GDM1 (cell line): ENCODE measurements at regions not wholly inside any gene's neighbourhood (a gene's known extent, or its start where the extent isn't known, plus 50 kb on each side); places are given as distances from the start of the nearest gene placed in this dataset.

Experiments
- DNase-seq: peaks from one replicate; lab custom pipeline; 2025; lab: John Stamatoyannopoulos, UW

- DNase-seq, result no peak
Observed at GRCh38 chr6:74091136-74091793, 395.3 kb downstream of the CD109 start.

DNA sequence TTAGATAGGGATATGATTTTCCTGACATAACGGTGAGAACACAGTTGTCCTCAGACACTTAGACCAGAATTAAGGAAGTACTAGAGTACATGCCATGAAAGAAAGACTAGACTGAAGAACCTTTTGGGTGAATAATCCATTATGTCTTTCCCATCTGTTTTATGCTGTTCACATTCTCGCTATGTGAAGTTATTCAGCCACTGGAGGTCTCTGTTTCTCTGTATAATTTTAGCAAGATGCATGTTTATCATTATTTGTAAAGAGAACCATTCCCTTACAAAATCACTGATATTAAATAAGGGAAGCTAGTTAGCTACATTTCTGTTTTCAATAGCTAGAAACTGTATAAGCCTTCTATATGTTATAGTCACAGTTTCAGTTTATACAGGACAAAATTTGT, 391.9 kb downstream of the CD109 start:
- no peak for DNase-seq

- no peak for DNase-seq
Observed at GRCh38 chr6:74075896-74076295, 379.9 kb downstream of the CD109 start.

DNA sequence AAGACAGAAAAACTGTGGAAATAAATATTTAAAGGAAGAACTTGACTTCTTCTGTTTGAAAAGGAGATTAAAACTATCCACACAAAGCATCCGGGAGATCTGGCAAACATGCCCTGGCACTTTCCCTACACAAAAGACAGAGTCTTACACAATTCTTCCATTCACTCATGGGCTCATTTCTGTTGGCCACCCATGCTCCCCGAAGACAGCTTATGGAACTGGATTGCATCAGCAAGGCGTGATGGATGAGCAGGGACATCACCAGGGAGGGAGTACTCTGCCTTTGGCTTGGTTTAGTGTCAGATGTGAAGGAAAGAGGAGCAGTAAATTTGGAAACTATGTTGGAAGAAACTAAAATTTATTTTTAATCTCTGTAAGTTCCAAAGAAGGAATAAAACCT, 379.3 kb downstream of the CD109 start:
- DNase-seq, result no peak

DNA sequence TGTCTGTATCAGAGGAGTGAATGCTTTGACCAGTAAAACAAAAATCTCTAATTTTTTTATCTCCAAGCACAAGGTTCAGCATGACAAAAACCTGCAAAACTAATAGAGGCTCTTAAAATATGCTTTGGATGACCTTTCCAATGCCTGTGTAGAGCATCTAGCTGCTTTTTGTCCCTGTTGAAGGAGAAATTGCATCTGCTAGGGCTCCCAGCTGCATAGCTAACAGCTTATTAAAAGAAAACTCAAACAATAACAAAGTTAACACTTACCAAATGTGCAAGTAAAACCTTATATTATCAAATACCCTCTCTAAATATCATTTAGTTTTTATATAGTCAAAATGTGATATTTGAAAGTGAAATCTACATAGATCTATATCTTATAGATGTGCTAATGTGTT, 378.6 kb downstream of the CD109 start:
- DNase-seq, result no peak

- DNase-seq, result no peak
Observed at GRCh38 chr6:74073999-74074398, 378.0 kb downstream of the CD109 start.

- DNase-seq, result no peak
Observed at GRCh38 chr6:74073429-74073828, 377.4 kb downstream of the CD109 start.

- no peak for DNase-seq
Observed at GRCh38 chr6:74071214-74071613, 375.2 kb downstream of the CD109 start.

- no peak for DNase-seq
Observed at GRCh38 chr6:74070711-74071110, 374.7 kb downstream of the CD109 start.

- no peak for DNase-seq
Observed at GRCh38 chr6:74070091-74070490, 374.1 kb downstream of the CD109 start.

GRCh38 chr6:74069089-74069581, 373.1 kb downstream of the CD109 start:
- DNase-seq, result no peak

DNA sequence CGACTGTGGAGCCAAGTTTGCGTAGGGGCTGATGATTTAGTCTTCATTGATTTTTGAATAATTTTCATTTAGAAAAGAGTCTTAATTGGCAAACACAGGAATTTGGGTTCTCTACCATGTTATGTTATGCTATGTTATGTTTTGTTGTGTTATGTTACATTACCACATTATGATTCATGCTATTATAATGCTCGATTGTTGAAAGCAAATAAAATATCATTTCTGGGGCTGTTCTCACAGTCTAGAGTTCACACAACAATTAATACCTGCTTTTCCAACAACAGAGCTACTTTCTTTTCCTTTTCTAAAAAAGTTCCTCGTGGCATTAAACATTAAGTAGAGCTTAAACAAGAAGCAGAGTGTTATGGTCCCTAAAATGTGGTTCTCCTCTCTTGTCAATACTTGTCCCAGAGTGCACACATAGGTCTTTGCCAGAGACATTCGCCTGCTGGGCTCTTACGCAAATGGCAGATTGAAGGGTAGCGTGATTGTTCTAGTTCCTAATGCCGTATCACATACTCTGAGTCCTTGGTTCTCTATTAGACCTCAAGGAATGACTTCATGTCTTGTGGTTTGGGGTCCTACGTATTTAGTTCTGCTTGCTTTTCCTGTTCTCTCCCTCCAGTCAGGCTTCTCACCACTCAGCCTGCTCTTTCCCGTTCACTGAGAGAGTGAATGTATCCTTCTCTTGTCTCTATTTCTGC, 370.3 kb downstream of the CD109 start:
- DNase-seq, result no peak

- DNase-seq, result no peak
Observed at GRCh38 chr6:74065705-74066104, 369.7 kb downstream of the CD109 start.

- no peak for DNase-seq
Observed at GRCh38 chr6:74063391-74063790, 367.4 kb downstream of the CD109 start.

- DNase-seq, result no peak
Observed at GRCh38 chr6:74061201-74061600, 365.2 kb downstream of the CD109 start.

DNA sequence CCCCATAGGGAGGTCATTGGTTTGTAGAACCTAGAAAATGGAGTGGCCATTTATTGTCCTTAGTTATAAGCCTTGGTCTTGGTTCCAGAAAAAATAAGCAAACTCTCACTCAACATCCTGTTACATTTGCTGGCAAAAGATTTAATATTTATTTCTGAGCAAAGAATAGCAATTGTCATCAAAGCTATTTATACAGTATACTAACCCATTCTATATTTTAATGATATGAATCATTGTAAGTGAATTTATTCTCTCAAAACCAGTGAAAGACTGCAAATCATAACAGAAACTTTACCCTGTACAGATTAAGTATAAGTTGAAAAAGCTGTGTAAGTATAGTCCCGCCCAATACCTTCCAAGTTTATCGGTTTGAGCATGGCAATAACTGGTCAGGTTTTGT, 364.4 kb downstream of the CD109 start:
- DNase-seq, result no peak

DNA sequence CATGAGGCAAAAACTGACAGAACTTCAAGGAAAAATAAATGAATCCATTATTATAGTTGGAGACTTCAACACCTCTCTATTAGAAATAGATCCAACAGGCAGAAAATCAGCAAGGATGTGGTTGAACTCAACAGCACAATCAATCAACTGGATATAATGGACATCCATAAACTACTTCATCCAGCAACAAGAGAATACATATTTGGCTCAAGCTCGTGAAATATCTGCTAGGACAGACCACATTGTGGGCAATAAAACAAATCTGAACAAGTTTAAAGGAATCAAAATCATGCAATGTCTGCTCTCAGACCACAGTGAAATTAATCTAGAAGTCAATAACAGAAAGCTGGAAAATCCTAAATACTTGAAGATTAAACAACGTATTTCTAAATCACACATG, 362.6 kb downstream of the CD109 start:
- no peak for DNase-seq

DNA sequence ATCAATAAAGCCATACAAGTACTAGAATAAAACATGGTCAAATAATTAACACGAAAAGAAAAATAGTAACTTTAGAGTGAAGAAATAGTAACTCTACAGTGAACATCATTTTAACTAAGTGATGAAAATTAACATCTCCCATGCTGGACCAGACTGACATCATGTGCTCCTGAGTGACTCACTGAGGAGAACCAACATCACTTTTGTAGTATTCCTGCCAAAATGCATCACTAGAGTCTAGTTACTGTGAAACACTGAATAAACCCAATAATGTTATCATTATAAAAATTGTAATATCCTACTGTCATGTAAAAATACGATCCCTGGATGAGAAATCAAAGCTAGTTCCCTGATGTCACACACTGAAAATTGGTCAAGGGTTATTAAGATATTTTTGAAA, 361.3 kb downstream of the CD109 start:
- DNase-seq, result no peak

DNA sequence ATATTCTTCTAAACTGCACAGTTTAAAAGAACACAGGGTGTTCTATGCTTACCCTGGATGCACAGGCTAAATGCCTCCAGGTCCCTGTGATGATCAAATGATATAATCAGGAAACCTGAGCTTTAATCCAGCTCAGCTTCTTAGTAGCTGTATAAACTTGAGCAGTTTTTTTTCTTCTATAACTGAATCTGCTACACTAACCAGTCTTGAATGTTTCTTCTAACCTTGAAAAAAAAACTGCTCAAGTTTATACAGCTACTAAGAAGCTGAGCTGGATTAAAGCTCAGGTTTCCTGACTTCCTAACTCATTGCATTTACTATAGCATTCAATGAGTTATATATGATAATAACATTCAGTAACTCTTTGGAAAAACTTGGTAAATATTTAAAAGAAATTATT, 358.2 kb downstream of the CD109 start:
- no peak for DNase-seq

- DNase-seq, result no peak
Observed at GRCh38 chr6:74050921-74051320, 354.9 kb downstream of the CD109 start.

DNA sequence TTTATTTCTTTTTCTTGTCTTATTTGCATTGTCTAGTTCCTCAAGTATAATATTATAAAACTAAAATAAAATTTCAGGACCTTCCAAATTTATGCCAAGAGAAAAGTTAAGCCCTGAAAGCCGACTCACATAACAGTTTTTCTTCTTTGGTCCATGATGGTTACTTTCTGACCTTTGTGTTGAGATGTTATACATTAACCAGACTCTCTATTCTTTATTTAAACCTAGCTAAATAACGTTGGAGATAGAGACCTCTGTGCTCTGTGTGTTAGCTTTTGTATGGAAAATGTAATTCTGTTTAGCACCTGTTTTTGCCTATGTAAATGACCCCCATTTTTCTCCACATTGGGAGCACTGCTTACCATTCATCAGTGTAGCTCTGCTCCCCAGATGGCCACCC, 352.4 kb downstream of the CD109 start:
- DNase-seq, result no peak

GRCh38 chr6:74044417-74045096, 348.6 kb downstream of the CD109 start:
- no peak for DNase-seq

- no peak for DNase-seq
Observed at GRCh38 chr6:74041420-74041819, 345.4 kb downstream of the CD109 start.
